ENCODE measurements at regions not wholly inside any gene's neighbourhood (a gene's known extent, or its start where the extent isn't known, plus 50 kb on each side); places are given as distances from the start of the nearest gene placed in this dataset.
"Not testable (repeated sequence)": the region's sequence is repeated elsewhere in the genome, so short reads cannot be mapped to it uniquely, and the experiment has no call there.

DNA sequence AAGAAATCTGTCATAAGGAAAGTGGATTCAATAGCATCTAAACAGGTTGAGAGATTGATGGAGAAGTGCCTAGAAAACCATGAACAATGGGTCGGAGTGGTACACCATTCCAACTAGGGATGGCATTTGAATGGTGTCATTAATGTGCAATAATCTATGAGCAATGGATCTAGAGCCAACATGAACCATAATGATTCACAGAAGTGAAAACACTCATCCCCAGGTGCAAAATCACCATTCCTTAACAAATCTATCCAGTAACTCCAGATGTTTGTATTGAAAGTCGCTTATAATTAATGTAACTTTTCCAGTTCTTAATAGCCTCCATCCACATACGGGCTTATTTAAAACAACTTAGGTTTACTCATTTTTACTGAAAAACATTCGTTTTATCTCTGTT lies 201.3 kb upstream of the ADGRL4 start:
- no peak for DNase-seq

DNA sequence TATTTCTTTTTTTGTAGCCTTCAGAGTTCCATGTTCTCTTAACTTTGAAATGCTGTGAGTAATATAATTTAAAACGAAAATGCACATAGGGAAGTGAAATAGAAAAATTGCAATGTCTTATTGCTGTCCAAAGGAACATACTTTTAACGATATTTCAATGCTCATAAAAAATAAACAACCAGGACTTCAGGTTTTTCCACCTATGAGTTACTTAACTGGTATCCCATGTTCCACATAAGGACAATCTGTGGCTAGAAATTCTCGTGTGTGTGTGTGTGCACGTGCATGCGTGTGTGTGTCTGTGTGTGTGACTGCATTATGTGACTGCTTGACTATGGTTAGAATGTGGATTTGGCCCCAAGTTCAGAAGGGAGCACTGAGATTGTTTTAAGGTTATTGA lies 200.8 kb upstream of the ADGRL4 start:
- DNase-seq: no peak

DNA sequence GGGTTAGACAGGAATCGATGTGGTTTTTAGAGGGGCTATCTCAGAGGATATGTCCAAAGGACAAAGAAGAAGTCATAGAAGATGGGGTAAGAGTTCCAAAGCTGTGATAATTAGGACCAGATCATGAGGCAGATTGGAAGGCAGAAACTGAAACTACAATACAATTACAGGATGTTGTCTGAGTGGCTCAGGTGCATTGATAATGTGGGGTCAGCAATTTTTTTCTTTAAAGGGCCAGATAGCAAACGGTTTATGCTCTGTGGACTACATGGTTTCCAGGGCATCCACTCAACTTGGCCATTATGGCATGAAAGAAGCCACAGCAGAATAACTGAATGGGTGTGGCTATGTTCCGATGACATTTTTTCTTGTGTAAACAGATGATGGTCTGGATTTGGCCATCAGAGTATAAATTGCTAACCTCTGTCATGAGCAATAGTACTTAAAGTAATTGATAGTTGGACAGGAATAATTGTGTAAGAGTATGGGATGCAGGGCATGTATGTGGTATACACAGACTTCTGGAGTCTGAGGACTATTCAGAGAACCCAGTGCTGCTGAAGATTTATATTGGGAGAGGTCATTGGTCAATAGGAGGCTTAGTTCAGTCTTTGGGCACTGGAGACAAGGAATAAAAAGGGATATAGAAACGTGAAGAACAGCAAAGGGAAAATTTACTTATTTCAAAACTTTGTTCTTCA lies 198.4 kb upstream of the ADGRL4 start:
- no peak for DNase-seq

DNA sequence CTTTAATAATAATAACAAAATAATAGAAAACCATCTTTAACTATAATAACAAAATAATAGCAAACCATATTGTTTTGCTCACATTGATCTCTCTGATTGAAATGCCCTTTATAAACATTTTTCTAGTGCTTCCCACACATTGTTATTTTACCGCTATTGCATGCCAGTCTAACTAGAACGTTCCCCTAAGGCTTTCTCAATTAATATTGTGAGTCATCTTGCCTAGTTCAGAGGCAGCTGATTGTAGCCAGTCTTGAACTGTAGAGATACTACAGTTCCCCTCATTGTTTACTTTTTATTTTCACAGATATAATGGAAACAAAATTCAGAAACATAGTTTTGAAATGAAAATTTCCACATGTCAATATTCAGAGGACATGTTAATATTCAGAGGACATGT lies 192.3 kb upstream of the ADGRL4 start:
- no peak for DNase-seq

DNA sequence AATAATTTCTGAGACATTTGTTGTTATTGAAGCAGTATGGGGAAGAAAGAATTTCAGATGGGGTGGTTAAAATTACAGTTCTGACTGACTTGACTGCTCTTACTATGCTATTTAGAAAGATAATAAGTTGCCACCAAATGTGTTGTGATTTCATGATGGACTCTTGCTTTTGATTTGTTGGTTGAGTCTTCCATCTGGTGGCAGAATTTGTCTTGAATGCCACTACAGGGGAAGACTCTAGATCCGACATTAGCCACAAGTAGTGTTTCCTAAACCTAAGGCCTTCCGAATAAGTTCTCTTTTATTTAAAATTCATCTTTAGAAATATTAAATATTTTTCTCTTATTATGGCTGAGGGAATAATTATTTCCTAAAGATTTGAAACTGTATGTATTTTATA lies 190.9 kb upstream of the ADGRL4 start:
- DNase-seq: no peak

DNA sequence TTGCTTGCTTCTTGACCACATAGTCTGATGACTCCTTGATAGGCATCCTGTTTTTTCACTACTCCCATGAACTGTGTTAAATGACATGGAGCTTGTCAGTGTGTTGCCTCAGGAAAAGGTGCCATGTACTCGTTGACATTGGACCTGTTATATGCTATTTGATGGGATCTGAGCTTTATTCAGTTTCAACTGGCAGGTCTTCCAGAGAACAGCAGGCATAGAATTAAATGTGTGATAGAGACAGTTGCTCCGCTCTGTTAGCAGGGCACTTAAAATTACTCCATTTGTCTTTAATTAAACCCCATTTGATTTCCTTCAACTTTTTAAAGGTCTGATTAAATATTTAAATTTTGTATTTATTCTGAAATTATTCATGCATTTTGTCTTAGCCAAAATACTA lies 189.7 kb upstream of the ADGRL4 start:
- no peak for DNase-seq

DNA sequence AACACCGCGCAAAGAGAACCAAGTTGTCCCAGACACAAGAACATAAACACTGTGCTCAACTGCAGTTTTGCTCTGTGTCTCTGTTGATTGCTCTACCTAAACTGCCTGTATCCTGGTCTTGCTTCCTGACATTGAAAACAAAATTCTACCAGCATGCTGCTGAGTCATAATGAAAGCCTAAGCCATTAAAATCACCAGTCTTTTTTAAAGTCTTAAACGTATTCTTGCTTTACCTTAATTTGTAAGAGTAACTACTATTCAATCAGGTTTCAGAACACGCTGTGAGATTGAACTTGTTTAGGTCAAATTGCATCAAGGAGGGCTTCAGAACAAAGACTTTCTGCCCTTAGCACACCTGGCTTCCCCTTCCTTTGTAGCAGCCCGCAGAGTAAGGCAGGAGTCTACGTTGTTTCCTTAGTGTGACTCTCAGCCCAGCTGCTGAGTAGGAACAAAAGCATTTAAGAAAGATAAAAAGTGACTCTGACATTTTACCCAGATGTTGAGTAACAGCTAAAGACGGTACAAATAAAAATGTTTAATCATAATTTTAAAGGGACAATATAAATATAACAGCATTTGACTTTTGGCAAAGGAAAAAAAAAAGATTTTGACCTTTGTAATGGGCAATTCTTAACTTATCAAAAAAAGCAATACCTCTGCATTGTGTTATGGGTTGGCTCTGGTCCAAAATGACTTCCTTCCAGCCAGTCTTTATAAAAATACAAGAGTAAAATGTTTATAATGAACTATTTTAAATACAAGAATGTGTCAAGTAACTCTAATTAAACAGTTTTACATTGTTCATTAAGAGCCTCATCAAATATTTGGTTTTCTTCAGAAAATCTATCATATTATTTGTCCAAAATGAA lies 186.9 kb upstream of the ADGRL4 start:
- DNase-seq: no peak

DNA sequence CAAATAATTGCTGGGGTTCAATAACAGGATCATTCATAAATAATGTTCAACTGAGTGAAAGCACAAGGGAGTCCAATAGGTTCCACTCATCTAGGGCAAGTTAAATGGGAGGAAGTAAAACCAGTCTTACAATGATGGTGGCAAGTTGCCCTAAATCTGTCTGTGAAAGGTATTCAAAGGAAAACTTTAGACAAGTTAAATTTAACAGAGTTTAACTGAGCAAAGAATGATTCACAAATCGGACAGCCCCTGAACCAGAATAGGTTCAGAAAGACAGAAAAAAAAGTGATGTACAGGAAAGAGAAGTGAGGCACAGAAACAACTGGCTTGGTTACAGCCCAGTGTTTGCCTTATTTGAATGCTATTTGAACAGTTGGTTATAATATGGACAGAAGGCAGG lies 183.5 kb upstream of the ADGRL4 start:
- no peak for DNase-seq

DNA sequence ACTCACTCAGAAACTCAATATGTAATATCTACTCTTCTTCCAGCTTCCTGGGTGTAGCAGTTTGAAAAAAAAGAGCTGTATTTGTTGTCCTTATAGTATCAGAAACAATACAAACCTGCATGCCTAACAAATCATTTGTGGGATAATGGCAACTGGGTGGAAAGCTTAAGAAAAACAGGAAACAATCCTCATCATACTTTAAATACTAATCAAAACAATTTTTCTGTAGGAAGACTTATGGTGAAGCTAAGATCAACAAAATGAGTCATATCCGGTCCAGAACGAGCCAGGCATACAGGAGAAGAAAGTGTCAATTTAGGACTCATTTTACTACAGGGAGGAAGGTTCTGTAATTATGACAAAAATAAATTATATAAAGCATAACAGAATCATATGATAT lies 181.8 kb upstream of the ADGRL4 start:
- DNase-seq: no peak

DNA sequence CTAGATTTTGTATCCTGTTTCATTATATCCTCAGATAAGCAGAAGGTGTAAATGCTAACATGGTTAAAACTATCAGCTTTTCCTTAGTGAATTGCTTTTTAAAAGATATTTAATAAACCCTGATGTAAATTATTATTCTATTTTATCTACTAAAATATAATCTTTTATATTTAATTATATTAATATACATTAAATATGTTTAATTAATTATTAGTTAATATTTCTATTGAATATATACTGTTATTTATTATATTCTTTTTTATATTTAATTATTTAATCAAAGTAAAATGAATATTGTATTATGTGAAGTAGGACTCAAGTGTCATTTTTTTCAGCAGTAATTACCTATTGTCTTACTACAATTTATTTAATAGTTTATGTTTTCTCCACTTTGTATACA lies 179.7 kb upstream of the ADGRL4 start:
- no peak for DNase-seq

DNA sequence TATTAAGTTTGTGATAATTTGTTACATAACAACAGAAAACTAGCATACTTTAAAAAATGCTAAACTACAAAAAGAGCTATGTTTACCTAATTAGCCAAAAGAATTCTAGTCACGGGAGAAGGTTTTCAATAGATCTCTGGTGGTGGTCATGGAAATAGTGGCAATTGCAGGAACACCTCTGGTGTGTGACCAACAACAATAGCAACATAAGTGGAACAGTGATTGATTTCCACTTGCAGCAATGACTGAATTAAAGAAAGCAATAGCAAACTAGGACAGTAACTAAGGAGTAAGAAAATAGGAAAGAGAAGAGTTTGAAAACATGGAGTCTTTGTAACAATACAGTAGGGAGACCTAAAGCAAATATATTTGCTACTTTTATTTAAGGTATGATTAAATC lies 171.3 kb upstream of the ADGRL4 start:
- DNase-seq: no peak

DNA sequence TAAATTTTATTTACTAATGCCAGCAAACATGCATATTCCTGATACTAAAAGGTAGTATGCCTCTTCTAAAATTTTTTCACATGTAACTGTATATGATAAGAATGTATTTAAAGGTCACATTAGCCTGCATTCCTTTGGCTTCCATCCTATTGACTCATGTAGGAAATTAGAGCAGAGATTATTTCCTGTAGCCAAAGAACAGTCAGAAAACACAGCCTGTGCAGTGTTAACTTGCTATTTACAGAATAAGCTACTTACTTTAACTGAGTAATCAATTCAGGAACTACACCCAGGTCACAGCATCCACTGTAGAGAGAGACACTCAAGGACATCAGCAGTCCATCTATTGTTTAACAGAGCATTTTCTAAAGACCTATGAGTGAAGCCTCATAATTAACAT lies 154.5 kb upstream of the ADGRL4 start:
- no peak for DNase-seq

DNA sequence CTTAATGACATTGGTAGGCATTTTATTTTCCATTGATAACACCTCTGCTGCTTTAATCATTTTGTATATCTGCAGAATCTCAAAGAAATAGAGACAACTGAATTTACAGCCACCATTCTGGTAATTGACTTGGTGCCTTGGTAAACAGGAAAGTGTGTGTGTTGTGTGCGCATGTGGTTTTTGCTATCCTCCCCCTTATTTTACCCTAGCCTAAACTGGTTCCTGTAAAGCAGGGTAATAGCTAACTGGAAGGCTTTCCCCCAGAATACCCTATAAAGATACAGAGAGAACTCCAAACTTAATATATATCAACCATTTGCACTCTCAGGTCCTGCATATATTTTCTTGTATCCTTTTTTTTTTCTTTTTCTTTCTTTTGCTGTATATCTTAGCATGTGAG lies 149.5 kb upstream of the ADGRL4 start:
- no peak for DNase-seq

DNA sequence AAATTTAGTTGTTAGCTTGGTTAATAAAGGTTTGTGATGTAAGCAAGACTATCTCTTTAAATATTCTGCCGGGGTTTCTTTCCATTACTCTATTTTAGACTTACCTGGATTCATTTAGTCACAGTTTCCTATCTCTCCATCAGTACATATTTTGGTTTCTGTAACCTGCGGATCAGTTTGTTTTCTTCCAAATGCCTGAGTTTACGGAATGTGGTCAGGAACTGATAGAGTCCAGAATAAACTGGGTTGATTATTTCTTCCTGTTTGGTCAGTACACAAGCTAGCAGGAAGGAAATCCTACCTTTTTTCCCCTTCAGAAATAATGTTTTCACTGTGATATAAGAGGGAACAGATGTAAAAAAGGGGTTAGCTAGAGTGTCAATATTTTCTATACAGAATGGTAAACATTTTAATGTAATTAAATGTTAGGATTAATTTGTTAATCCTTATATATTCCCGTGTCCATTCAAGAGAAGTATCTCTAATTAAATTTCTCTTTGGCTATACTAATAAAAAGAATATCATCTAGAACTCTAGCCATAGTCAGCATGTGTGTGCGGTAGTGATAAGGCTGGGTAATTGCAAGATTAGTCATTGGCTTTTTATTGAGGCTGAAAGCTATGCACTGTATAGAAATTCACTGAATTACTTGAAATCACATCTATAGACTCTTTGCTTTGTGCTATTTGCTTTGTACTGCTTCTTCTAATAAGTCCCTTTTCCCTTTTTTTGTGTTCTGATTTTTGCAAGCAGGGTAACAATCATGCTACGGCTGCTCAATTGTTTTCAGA lies 144.7 kb upstream of the ADGRL4 start:
- DNase-seq: no peak

DNA sequence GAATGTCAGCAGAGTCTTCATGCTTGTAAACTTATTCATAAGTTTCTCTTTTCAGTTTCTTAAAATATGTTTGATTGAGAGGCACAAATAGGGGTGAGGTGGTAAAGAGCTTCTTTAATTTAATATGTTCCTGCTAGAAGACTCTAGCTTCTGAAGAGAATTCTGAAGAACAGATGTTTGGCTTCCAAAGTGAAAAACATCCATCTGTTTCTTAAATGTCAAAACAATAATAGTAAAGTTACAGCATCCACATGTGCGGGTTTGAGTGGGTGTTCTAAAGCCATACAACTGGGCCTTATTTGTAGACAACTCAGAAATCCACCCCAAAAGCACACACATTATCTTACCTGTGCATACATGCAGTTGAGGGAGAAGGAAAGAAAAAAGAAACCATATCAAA lies 144.0 kb upstream of the ADGRL4 start:
- DNase-seq: no peak

DNA sequence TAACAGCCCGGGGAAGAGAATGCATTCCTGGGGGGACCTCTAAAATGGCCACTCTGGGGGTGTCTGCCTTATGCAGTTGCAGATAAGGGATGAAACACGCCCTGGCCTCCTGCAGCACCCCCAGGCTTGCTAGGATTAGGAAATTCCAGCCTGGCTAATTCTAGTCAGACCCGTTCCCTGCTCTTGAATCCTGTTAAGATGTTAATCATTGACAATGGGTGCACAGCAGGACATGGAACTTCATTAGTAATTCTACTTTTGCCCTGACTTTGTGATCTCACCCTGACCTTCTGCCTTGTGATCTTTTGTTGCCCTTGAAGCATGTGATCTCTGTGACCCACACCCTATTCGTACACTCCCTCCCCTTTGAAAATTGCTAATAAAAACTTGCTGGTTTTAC lies 131.7 kb upstream of the ADGRL4 start:
- DNase-seq: not testable (repeated sequence)

DNA sequence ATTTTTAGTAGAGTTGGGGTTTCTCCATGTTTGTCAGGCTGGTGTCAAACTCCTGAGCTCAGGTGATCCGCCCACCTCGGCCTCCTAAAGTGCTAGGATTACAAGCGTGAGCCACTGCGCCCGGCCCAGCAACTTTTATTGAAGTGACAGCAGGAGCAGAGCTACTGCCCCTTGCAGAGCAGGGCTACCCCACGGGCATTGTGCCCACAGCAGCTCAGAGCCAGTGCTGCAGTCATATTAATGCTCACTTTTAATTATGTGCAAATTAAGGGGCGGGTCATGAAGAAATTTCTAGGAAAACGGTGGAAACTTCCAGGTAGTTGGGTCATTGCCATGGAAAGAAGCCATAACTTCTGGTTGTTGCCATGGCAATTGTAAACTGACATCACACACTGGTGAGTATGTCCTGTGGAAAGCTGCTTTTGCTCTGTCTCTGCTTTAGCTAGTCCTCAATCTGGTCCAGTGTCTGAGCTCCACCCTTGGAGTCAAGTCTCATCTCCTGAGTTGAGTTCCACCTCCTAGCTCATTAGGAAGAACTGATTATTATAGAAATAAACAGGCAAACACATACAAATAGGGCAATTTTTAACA lies 127.3 kb upstream of the ADGRL4 start:
- DNase-seq: no peak

DNA sequence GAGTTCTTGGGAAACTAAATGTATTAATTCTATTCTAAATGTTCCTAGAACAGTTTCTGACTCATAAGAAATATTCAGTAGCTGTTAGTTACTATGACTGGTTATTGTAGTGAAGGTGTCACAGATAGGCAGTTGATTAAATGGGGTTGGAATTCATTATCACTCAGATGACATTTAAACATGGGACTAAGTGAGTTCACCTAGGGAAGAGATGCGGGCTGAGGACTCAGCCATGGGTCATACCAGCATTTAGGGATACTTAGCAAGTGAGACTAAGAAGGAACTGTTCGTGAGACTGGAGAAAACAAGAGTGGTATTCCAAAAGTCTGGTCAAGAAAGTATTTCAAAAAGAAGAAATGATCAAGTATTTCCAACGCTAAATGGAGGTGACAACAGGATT lies 125.1 kb upstream of the ADGRL4 start:
- no peak for DNase-seq

DNA sequence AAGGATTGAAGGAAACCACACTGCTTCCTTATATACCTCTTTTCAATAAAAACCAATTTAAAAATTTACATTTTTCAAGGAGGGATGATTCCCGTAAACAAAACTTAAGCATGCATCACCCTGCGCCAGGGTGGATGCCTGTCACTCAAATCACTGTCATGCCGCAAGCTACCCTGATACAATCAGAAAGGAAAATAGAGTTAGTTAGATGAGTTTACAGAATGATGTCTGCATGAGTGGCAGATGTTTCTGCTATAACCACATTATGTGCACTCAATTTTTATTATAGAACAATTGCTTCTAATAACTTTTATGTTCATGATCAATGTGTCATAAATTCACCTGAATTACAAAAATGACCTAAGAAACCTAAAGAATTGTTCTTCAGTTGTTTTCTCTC lies 123.4 kb upstream of the ADGRL4 start:
- no peak for DNase-seq

DNA sequence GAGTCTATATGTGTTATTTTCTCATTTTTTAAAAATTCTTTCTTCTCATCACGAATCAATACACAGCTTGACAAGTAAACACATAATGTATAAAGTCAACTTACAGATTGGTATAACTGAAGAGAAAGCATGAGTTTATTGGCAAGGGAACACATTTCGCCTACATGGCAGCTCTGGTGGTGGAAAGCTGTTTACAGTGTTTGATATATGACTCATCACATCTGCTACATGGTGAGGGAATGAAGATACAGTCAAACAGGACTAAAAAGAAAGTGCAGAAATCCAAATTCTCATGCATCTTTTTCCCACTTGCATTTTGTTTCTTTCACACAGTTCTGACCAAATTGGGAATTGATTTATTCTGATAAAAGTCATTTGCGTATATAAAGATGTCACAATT lies 122.2 kb upstream of the ADGRL4 start:
- no peak for DNase-seq

DNA sequence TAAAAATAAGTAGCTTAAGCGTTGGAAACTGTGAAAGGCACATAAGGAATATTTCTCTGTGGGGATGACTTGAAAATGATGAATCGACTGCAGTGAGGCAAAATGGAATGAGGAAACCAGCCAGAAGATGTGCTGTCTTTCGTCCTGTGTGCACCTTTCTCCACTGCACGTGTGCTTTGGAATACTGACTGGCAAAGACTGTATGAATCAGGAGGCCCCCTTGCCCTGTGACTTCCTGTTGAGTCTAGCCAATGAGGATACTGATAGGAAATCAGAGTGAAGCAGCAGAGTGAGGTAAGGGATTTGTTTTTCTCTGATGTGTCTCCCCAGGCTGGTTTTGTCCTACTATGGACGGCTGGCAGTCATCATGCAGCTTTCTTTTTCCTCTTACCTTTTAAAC lies 118.2 kb upstream of the ADGRL4 start:
- no peak for DNase-seq

DNA sequence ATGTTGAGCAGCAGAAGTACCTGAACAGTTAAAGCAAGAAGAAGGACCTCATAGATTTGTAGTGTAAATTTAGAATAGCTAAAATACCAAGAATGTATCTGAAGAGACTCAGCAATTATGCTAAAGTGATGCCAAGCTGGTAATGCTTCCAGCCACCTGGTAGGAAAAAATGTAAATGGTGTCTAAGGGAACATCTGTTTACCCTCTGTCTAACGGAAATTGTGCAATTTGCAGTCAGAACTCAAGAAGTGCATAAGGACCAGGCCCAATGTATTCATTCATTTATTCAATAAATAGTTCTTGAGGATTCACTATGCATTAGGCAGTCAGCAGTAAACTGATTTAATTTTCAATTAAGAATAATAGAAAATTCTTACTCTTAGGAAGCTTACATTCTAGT lies 116.0 kb upstream of the ADGRL4 start:
- DNase-seq: no peak

DNA sequence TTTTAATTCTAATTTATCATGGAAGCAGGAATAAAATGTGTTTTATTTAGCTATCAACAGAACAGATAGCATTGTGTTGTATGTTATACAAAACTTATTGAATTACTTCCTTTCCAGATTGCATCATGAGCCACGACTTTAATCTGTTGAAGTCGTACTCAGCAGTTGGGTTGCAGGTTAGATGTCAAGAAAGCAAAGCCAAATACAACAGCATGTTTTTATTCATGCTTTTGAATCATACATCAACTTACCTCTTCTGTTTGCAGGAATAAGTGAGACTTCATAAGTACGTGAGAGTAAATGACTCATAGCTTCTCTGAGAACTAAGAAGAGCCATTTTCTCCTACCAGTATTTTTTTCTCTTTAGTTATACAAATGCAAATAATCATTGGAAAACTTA lies 110.8 kb upstream of the ADGRL4 start:
- DNase-seq: no peak

DNA sequence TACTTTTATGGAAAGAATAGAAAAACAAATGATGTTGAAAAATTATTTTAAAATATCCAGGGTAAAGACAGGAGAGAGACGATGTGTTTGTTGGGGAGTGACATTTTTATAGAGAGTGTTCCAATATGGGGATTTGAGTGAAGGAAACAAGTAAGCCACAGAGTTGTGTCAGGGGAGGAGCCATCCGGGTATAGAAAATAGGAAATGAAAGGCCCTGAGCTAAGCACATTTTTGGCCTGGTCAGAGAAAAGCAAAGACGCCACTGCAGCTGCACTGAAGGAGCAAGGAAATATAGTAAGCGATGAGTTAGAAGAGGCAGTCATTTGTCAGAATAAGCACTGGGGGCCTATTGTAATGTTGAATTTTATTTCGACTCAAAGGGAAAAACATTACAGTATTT lies 107.3 kb upstream of the ADGRL4 start:
- DNase-seq: no peak
